BLaER1 treated with 17β-estradiol and CSF1 and Interleukin-3, amounts not matched to agents 10 nM and 100 nM (cell line): ENCODE measurements at regions not wholly inside any gene's neighbourhood (a gene's known extent, or its start where the extent isn't known, plus 50 kb on each side); places are given as distances from the start of the nearest gene placed in this dataset.

Experiments
- H3K27ac ChIP-seq, 11 experiments: shearing (Covaris generic); formaldehyde crosslinking; 2 replicates each; pipeline ENCODE4 v1.8.1; 2022
- H3K27me3 ChIP-seq, 11 experiments: shearing (Covaris generic); formaldehyde crosslinking; 2 replicates each; pipeline ENCODE4 v1.8.1; 2022
- H3K36me3 ChIP-seq, 11 experiments: shearing (Covaris generic); formaldehyde crosslinking; 2 replicates each; pipeline ENCODE4 v1.8.1; 2022
- H3K4me1 ChIP-seq, 10 experiments: shearing (Covaris generic); formaldehyde crosslinking; 2 replicates each; pipeline ENCODE4 v1.8.1; 2022
- H3K4me2 ChIP-seq, 11 experiments: shearing (Covaris generic); formaldehyde crosslinking; 2 replicates each; pipeline ENCODE4 v1.8.1; 2022
- H3K4me3 ChIP-seq, 10 experiments: shearing (Covaris generic); formaldehyde crosslinking; 2 replicates each; pipeline ENCODE4 v1.8.1; 2022
- H3K9ac ChIP-seq, 11 experiments: shearing (Covaris generic); formaldehyde crosslinking; 2 replicates each; pipeline ENCODE4 v1.8.1; 2022
- H3K9me3 ChIP-seq, 11 experiments: shearing (Covaris generic); formaldehyde crosslinking; replicated peaks in 1 of 11; 2 replicates each; pipeline ENCODE4 v1.8.1; 2022
- H4K20me1 ChIP-seq, 11 experiments: shearing (Covaris generic); formaldehyde crosslinking; 2 replicates each; pipeline ENCODE4 v1.8.1; 2022
- Cebpa-rat ChIP-seq, 11 experiments: shearing (Covaris generic); IDR thresholded peaks; 2 replicates each; pipeline ENCODE4 v1.8.1; 2022

DNA sequence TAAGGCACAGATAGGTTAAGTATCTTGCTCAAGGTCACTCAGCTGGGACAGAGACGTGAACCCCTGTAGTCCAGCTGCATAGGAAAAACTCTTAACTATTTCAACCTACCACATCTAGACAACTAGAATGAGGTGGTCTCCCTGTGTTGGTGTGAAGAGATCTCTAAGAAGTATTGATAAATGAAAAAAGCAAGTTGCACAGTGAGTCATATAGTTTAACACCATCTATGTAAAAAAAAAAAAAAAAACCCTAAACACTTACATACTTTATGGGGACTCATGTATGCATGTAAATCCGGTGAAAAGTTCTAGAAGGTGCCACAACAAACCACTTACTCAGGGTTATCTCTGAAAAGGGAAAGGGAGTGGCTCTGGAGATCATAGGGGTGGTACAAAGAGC, 185.5 kb downstream of the SATB1 start:
- H3K4me1 ChIP-seq = peaks cover 0 to 21% (median 19%) of the 10 kb centered on the region in 10 experiments; a peak in 17 of 20 replicates
- no peaks in the 10 kb centered on the region for H3K36me3 ChIP-seq
- no peak overlapping the region for H3K4me2 ChIP-seq

GRCh38 chr3:18238746-18239331, 186.3 kb downstream of the SATB1 start:
- H3K9ac ChIP-seq = no peak overlapping the region
- no peaks in the 10 kb centered on the region for H4K20me1 ChIP-seq
- TF ChIP-seq Cebpa-rat (IDR thresholded peaks at IDR 0.05) = no peak
- peak overlapping the region in 10 of 11 experiments; percentile 10 to 70 (median 56); a peak in 18 of 22 replicates for H3K4me2 ChIP-seq
- no peaks in the 10 kb centered on the region for H3K27me3 ChIP-seq
- H3K27ac ChIP-seq = no peak overlapping the region
- H3K4me3 ChIP-seq = no peak overlapping the region
- H3K9me3 ChIP-seq = no peaks in the 10 kb centered on the region
- H3K4me1 ChIP-seq = peaks cover 0 to 21% (median 19%) of the 10 kb centered on the region in 10 experiments; a peak in 17 of 20 replicates
- H3K36me3 ChIP-seq = no peaks in the 10 kb centered on the region; a peak in 1 of 22 replicates

More for the DNA sequence above, 185.5 kb downstream of the SATB1 start:
- Histone ChIP-seq H3K27ac (no peak overlapping the region), H3K27me3 (no peaks in the 10 kb centered on the region), H3K9me3 (no peaks in the 10 kb centered on the region; a peak in 1 of 22 replicates), H3K4me3 (no peak overlapping the region), H4K20me1 (no peaks in the 10 kb centered on the region), H3K9ac (no peak overlapping the region)
- TF ChIP-seq Cebpa-rat (IDR thresholded peaks at IDR 0.05) = no peak

GRCh38 chr3:18238332-18238731, 186.8 kb downstream of the SATB1 start:
- Histone ChIP-seq H3K27ac (no peak overlapping the region), H3K4me2 (peak overlapping the region in 10 of 11 experiments; percentile 10 to 70 (median 56); a peak in 19 of 22 replicates), H3K9ac (no peak overlapping the region), H3K36me3 (no peaks in the 10 kb centered on the region; a peak in 1 of 22 replicates), H4K20me1 (no peaks in the 10 kb centered on the region), H3K9me3 (0 out of 22 replicates have a peak, but pooled peaks cover 0 to 2% (median 0%) of the 10 kb centered on the region in 11 experiments), H3K4me1 (peaks cover 0 to 21% (median 19%) of the 10 kb centered on the region in 10 experiments; a peak in 17 of 20 replicates), H3K27me3 (no peaks in the 10 kb centered on the region), H3K4me3 (no peak overlapping the region)
- no peak for TF ChIP-seq Cebpa-rat (IDR thresholded peaks at IDR 0.05)

GRCh38 chr3:18237251-18238005, 187.7 kb downstream of the SATB1 start:
- peak overlapping the region in 9 of 11 experiments; percentile 36 to 70 (median 56); a peak in 17 of 22 replicates for H3K4me2 ChIP-seq
- no peak overlapping the region for H3K4me3 ChIP-seq
- no peaks in the 10 kb centered on the region; a peak in 1 of 22 replicates for H3K36me3 ChIP-seq
- H3K9me3 ChIP-seq = peaks cover 0 to 6% (median 0%) of the 10 kb centered on the region in 11 experiments; a peak in 1 of 22 replicates
- no peak overlapping the region for H3K9ac ChIP-seq
- peaks cover 0 to 21% (median 19%) of the 10 kb centered on the region in 10 experiments; a peak in 17 of 20 replicates for H3K4me1 ChIP-seq
- no peaks in the 10 kb centered on the region for H4K20me1 ChIP-seq
- H3K27me3 ChIP-seq = no peaks in the 10 kb centered on the region
- no peak for TF ChIP-seq Cebpa-rat (IDR thresholded peaks at IDR 0.05)
- H3K27ac ChIP-seq = no peak overlapping the region

DNA sequence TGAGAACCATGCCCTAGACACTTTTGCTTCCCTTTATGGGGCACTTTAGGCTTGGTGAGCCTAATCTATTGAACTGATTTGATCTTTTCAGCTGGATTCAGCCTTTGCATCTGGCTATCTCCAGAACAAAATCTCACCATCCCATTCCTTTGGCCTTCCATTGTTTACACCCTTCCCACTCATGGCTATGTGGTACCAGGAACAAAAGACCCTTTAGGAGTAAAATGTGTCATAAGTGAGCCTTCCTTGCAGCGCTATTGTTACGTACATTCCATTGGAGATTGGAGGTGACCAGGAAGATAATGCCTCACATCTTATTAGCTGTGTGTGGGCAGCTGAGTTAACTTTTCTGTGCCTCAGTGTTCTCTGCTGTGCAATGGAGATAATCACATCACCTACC, 188.4 kb downstream of the SATB1 start:
- no peaks in the 10 kb centered on the region for H4K20me1 ChIP-seq
- H3K36me3 ChIP-seq = no peaks in the 10 kb centered on the region; a peak in 1 of 22 replicates
- H3K4me3 ChIP-seq = no peak overlapping the region
- no peak overlapping the region for H3K4me2 ChIP-seq
- TF ChIP-seq Cebpa-rat (IDR thresholded peaks at IDR 0.05) = no peak
- H3K9me3 ChIP-seq = peaks cover 0 to 6% (median 0%) of the 10 kb centered on the region in 11 experiments; a peak in 2 of 22 replicates
- peaks cover 0 to 21% (median 19%) of the 10 kb centered on the region in 10 experiments; a peak in 17 of 20 replicates for H3K4me1 ChIP-seq
- no peaks in the 10 kb centered on the region for H3K27me3 ChIP-seq
- no peak overlapping the region for H3K27ac ChIP-seq
- H3K9ac ChIP-seq = no peak overlapping the region

DNA sequence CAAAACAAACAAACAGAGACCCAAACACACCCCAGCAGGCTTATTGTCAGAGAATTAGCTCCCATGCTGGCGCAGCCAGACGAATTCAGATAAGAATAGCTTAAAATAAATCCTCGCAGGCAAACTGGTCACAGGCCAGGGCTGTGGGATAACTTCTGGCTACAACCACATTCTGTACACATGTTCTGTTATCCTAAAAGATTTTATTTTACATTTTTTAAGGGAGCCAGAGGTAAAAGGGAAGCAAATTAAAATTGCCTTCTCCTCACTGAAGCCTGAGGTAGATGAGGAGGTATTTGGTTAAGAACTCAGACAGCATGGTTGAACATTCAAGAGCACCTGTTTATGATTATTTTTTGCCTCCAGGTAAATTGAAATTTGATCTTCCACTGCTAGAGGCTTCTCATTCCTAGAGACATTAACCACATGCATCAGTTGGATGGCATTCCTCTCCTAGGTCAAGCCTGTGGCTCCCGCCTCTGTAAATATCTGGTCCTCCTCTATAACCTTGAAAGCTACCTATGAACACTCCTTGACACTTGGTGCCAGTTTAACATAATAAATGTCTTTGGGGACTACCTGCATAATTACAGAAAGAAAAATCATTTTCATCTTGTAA, 190.3 kb downstream of the SATB1 start:
- Histone ChIP-seq H3K4me1 (peaks cover 0 to 21% (median 19%) of the 10 kb centered on the region in 10 experiments; a peak in 17 of 20 replicates), H3K9me3 (peaks cover 0 to 13% (median 0%) of the 10 kb centered on the region in 11 experiments; a peak in 8 of 22 replicates), H3K27ac (no peak overlapping the region), H3K36me3 (no peaks in the 10 kb centered on the region; a peak in 1 of 22 replicates), H3K4me2 (no peak overlapping the region), H3K4me3 (no peak overlapping the region), H3K27me3 (no peaks in the 10 kb centered on the region), H3K9ac (no peak overlapping the region), H4K20me1 (no peaks in the 10 kb centered on the region)
- TF ChIP-seq Cebpa-rat (IDR thresholded peaks at IDR 0.05) = no peak

GRCh38 chr3:18233987-18234716, 191.0 kb downstream of the SATB1 start:
- no peak overlapping the region for H3K27ac ChIP-seq
- H4K20me1 ChIP-seq = no peaks in the 10 kb centered on the region
- no peak for TF ChIP-seq Cebpa-rat (IDR thresholded peaks at IDR 0.05)
- H3K9ac ChIP-seq = no peak overlapping the region
- no peak overlapping the region for H3K4me3 ChIP-seq
- H3K4me2 ChIP-seq = no peak overlapping the region
- H3K36me3 ChIP-seq = no peaks in the 10 kb centered on the region; a peak in 1 of 22 replicates
- peaks cover 0 to 16% (median 0%) of the 10 kb centered on the region in 11 experiments; a peak in 8 of 22 replicates for H3K9me3 ChIP-seq
- H3K27me3 ChIP-seq = no peaks in the 10 kb centered on the region
- peaks cover 0 to 22% (median 19%) of the 10 kb centered on the region in 10 experiments; a peak in 17 of 20 replicates for H3K4me1 ChIP-seq

- no peaks in the 10 kb centered on the region for H4K20me1 ChIP-seq
- peaks cover 0 to 27% (median 7%) of the 10 kb centered on the region in 11 experiments; a peak in 10 of 22 replicates for H3K9me3 ChIP-seq
- H3K4me3 ChIP-seq = no peak overlapping the region
- H3K4me2 ChIP-seq = no peak overlapping the region
- H3K27ac ChIP-seq = no peak overlapping the region
- H3K27me3 ChIP-seq = no peaks in the 10 kb centered on the region
- H3K36me3 ChIP-seq = no peaks in the 10 kb centered on the region; a peak in 1 of 22 replicates
- no peak overlapping the region for H3K9ac ChIP-seq
- TF ChIP-seq Cebpa-rat (IDR thresholded peaks at IDR 0.05) = no peak
- H3K4me1 ChIP-seq = peaks cover 0 to 19% (median 17%) of the 10 kb centered on the region in 10 experiments; a peak in 16 of 20 replicates
Measured at GRCh38 chr3:18232317-18232716, 192.8 kb downstream of the SATB1 start.
